Activated CD4-positive, alpha-beta T cell treated with anti-CD3 and anti-CD28 coated beads for 48 hours (primary cell): ENCODE measurements at regions not wholly inside any gene's neighbourhood (a gene's known extent, or its start where the extent isn't known, plus 50 kb on each side); places are given as distances from the start of the nearest gene placed in this dataset.

Experiments
- DNase-seq: peaks from one replicate; pipeline ENCODE4 v3.0.0-alpha.2; 2020

DNA sequence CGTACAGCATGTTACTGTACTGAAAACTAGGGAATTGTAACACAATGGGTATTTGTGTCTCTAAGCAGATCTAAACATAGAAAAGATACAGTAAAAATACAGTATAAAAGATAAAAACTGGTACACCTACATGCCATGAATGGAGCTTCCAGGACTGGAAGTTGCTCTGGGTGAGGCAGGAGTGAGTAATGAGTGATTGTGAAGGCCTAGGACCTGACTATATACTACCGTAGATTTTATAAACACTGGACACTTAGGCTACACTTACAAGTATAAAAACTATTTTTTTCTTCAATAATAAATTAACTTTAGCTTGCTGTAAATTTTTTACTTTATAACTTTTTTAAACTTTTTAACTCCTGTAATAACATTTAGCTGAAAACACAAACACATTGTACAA is 324.4 kb upstream of the TNP1 start:
- no peak for DNase-seq

- no peak for DNase-seq
These were observed 323.6 kb upstream of the TNP1 start for GRCh38 chr2:217183471-217183870.

GRCh38 chr2:217182926-217183325 is 323.1 kb upstream of the TNP1 start:
- DNase-seq, result no peak

- DNase-seq, result no peak
These were observed 321.6 kb upstream of the TNP1 start for GRCh38 chr2:217181512-217181911.

DNA sequence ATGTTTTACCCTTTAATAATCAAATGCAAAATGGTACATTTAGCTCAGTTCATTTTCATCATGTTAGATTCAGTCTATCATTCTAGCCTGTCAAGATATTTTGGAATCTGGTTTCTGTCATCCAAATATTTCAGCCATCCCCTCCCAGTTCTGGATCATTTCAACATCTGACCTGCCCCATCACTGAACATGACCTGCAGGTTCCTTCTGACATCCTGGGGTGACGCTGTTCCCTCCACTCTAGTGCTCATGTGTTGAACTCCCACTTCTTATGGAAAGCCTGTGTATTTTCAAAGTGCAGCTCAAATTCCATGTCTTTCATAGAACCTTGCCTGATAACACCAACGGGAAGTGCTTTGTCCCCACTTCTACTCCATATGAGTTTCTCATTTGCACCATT is 320.0 kb upstream of the TNP1 start:
- DNase-seq, result no peak

DNA sequence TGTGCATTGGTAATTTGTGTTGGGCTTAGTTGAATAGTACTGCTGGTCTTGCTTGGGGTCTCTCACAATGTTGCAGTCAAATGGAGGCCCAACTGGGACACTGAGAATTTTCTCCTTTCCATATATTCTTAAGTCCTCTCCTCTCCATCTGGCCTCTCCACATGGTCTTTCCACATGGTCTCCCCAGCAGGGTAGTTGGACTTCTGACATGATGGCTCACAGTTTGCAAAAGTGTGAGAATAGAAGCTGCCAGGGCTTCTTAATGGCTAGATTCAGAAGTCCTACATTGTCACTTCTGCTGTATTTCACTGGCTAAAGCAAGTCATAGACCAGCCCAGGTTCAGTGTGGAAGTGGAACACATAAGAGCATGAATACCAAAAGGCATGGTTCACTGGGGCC is 318.5 kb upstream of the TNP1 start:
- no peak for DNase-seq

- no peak for DNase-seq
These were observed 317.9 kb upstream of the TNP1 start for GRCh38 chr2:217177720-217178119.

- no peak for DNase-seq
These were observed 312.0 kb upstream of the TNP1 start for GRCh38 chr2:217171874-217172273.

DNA sequence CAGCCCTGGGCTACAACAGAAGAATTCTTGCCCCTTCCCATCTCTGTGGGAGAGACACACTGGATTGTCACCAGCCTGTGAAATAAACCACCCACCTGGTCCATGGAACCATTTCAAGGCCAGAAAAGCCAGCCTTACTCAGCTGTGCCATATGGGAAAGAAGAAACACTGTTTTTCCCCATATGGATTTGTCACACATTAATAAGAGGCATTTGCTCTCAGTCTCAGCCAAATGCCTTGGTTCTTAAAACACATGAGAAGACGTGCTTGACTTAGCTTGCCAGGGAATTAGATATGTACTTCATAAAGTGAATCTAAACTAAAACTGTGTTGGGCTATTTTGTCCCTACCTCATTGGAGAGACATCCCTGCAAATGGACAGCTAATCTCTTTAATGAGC is 308.6 kb upstream of the TNP1 start:
- no peak for DNase-seq

GRCh38 chr2:217167531-217167930 is 307.7 kb upstream of the TNP1 start:
- no peak for DNase-seq

- no peak for DNase-seq
These were observed 306.5 kb upstream of the TNP1 start for GRCh38 chr2:217166241-217166850.

DNA sequence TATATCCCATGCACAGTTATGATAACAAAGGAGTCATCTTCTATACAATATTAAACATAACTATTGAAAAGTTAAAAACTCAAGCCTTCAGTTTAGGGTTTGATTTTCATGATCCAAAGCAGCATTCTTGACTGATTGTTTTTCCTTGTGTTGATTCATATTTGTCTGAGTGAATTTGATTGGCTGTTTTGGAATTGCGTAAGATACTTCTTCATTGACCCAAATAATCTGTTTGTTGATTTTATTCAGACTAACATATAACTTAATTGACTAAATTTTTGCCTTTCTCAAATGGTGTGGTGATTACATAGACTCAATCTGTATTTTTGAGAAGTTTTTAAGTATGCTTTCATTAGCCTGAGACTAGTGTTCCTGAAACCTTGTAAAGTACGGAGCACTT is 305.7 kb upstream of the TNP1 start:
- no peak for DNase-seq

- DNase-seq, result no peak
These were observed 304.1 kb upstream of the TNP1 start for GRCh38 chr2:217163987-217164386.

GRCh38 chr2:217162533-217162932 is 302.7 kb upstream of the TNP1 start:
- peak; percentile 61 for DNase-seq

GRCh38 chr2:217160978-217161973 is 301.4 kb upstream of the TNP1 start:
- DNase-seq, result no peak

DNA sequence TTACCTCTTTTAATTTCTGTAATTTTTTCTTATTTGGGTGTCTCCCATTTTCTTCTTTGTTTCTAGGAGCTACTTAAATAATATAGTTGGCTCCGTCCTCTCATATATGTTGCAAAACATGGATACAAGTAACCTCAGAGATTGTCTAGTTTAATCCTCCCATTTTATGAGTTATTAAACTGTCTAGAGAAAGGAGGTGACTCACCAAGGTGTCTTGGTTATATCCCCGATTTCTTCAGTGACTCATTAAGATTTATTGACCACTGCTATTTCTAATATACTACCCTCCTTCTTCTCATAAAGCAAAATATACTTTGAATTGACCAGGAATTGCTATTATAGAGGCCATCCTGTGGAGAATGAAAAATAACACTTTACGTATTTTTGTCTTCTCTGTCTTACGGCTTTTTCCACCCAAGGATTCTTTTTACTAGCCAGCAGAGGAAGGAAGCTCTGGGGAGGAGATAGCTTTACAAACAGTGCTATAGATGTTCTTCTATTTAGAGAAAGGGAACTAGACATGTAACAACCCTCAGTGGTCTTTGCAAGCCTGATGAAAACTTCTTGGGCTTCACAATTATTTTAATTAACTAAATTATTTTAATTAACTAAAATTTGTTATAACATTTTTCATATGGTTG is 300.4 kb upstream of the TNP1 start:
- DNase-seq, result no peak

GRCh38 chr2:217158928-217159327 is 299.1 kb upstream of the TNP1 start:
- DNase-seq, result no peak

DNA sequence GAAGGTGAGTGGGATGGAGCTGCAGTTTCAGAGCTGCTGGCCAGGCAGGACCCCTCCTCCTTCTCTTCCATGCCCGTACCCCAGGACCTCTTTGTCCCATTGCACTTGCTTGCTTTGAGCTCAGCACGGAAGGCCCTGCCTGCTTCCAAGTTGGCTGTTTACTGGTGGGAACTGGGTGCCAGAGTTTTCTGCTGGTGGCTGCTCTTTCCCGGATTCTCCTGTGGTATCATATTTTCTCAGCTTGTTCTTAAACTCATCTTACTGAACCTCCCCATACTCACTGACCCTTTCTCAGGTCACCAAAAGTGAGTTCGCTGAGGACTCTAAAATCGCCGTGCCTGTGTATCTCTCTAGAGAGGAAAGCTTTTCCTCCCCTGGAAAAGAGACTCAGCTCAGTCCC is 297.7 kb upstream of the TNP1 start:
- no peak for DNase-seq

GRCh38 chr2:217156801-217157200 is 296.9 kb upstream of the TNP1 start:
- no peak for DNase-seq

DNA sequence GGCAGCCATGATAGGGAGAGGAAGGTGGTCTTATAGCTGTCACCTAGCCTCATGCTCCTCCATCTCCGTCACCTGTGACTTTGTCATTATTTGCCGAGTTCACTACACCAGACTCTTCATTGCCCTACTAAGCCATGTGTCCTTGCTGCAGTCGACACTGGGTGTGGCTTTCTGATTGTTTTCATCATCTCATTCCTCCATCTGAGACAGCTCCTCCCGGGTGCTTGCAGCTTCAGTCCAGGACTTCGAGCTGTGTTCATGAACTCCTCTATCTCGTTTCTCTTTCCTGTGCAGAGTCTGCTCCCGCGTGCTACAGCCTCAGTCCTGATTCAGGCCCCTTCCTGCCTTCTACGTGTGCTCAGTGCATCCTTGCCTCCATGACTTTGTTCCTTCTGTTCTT is 295.1 kb upstream of the TNP1 start:
- DNase-seq, result no peak

DNA sequence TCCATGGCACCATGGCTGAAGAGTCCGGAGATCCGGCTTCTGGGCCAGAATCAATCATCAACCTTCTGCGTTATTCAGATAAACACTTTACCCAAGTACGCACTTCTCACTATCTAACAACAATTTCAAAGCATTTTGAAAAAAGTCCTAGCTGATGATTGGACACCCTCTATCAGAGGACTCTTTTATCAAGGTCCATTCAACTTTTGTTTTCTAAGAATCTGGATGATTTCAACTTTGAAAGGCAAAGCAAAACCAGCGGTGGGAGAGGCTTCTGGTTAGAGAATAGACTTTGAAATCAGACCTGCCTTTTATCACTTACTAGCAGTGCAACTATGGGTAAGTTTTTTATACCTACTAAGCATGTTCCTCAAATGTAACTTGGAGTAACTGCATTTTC is 293.6 kb upstream of the TNP1 start:
- DNase-seq, result no peak

DNA sequence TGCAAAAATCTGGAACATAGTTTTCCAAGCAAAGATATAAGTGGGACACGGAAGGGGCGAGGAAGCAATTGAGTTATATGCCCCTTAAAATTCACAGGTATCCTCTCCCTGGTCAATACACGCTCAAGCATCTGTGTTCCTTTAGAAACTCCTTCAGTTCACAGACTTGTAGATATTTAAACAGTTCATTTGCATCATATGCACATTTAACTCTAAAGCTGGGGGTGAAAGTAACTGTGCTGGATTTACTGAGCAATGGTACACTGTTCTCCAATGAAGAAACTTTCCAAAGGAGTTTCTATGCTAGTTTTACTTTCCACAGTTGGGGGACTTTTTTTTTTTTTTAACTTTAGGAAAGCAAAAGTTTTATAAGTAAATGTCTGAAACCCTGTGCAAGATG is 293.0 kb upstream of the TNP1 start:
- no peak for DNase-seq

- no peak for DNase-seq
These were observed 291.8 kb upstream of the TNP1 start for GRCh38 chr2:217151509-217152206.
